ENCODE measurements at regions not wholly inside any gene's neighbourhood (a gene's known extent, or its start where the extent isn't known, plus 50 kb on each side); places are given as distances from the start of the nearest gene placed in this dataset.

DNA sequence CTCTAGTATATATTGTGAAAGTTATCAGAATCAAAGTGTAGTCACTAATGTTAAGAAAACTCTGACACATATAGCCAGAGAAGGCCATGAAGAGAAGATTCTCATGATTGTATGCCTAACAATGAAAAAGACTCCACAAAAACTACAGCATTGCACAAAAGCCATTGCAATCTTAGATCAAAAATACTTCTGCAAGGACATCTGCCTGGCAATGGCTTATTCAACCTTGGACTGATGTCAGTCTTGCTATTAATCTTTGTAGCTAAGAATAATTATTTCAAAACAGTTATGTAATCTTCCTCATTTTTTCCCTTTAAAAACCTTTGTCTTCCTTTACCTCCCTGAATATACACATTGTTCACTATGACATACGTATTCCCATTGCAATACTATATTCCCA, 55.3 kb upstream of the SLC36A4 start:
- TF ChIP-seq RAD21 (IDR thresholded peaks at IDR 0.05; ENCODE audit: low read depth) (no peak), EP300 (IDR thresholded peaks at IDR 0.05; ENCODE audit: borderline replicate concordance) (no peak), CREB1 (IDR thresholded peaks at IDR 0.05; ENCODE audit: low read depth) (no peak), TAF1 (IDR thresholded peaks at IDR 0.05; ENCODE audit: low read depth) (no peak), FOXM1 (IDR thresholded peaks at IDR 0.05; ENCODE audit: borderline replicate concordance, low read depth) (no peak), EGR1 (IDR thresholded peaks at IDR 0.05) (no peak), TEAD4 (IDR thresholded peaks at IDR 0.05) (no peak), NFIC (IDR thresholded peaks at IDR 0.05) (no peak), TCF12 (IDR thresholded peaks at IDR 0.05; ENCODE audit: low read depth) (no peak), YY1 (IDR thresholded peaks at IDR 0.05; ENCODE audit: low read depth) (no peak), CEBPB (IDR thresholded peaks at IDR 0.05) (no peak)
- TF ChIP-seq, protein P1, sequence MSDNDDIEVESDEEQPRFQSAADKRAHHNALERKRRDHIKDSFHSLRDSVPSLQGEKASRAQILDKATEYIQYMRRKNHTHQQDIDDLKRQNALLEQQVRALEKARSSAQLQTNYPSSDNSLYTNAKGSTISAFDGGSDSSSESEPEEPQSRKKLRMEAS (IDR thresholded peaks at IDR 0.05) = no peak
- TF ChIP-seq, protein P2, sequence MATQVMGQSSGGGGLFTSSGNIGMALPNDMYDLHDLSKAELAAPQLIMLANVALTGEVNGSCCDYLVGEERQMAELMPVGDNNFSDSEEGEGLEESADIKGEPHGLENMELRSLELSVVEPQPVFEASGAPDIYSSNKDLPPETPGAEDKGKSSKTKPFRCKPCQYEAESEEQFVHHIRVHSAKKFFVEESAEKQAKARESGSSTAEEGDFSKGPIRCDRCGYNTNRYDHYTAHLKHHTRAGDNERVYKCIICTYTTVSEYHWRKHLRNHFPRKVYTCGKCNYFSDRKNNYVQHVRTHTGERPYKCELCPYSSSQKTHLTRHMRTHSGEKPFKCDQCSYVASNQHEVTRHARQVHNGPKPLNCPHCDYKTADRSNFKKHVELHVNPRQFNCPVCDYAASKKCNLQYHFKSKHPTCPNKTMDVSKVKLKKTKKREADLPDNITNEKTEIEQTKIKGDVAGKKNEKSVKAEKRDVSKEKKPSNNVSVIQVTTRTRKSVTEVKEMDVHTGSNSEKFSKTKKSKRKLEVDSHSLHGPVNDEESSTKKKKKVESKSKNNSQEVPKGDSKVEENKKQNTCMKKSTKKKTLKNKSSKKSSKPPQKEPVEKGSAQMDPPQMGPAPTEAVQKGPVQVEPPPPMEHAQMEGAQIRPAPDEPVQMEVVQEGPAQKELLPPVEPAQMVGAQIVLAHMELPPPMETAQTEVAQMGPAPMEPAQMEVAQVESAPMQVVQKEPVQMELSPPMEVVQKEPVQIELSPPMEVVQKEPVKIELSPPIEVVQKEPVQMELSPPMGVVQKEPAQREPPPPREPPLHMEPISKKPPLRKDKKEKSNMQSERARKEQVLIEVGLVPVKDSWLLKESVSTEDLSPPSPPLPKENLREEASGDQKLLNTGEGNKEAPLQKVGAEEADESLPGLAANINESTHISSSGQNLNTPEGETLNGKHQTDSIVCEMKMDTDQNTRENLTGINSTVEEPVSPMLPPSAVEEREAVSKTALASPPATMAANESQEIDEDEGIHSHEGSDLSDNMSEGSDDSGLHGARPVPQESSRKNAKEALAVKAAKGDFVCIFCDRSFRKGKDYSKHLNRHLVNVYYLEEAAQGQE (IDR thresholded peaks at IDR 0.05; ENCODE audit: low read depth) = no peak
- TF ChIP-seq, protein P3, sequence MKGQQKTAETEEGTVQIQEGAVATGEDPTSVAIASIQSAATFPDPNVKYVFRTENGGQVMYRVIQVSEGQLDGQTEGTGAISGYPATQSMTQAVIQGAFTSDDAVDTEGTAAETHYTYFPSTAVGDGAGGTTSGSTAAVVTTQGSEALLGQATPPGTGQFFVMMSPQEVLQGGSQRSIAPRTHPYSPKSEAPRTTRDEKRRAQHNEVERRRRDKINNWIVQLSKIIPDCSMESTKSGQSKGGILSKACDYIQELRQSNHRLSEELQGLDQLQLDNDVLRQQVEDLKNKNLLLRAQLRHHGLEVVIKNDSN (IDR thresholded peaks at IDR 0.05) = no peak
